GM18873 (cell line): ENCODE measurements at regions not wholly inside any gene's neighbourhood (a gene's known extent, or its start where the extent isn't known, plus 50 kb on each side); places are given as distances from the start of the nearest gene placed in this dataset.

Experiments
- ATAC-seq: cut with Tn5 transposase; IDR thresholded peaks from one replicate; pipeline ENCODE4 v1.9.1; 2021; ENCODE audit warnings: mild to moderate bottlenecking, moderate library complexity, moderate number of reproducible peaks; ENCODE audit not compliant: unreplicated experiment, low FRiP score

- ATAC-seq: no peak
Measured at GRCh38 chr20:24829649-24830370, 119.3 kb upstream of the CST7 start.

DNA sequence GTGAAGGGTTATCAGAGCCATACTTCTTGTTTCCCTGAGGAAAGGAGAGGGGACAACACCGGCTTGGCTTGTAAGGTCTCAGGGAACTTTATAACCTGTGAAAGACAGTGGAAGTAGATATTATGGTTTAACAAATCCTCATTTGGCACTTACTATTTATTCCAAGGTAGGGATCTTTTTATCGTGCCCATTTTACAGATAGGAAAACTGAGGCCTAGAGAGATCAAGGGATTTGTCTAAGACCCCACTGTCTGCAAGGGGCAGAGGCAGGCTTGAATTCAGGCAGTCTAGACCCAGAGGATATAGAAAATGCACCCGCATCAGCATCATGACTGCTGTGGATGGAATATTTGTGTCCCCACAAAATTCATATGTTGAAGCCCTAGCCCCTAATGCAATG, 118.4 kb upstream of the CST7 start:
- no peak for ATAC-seq

DNA sequence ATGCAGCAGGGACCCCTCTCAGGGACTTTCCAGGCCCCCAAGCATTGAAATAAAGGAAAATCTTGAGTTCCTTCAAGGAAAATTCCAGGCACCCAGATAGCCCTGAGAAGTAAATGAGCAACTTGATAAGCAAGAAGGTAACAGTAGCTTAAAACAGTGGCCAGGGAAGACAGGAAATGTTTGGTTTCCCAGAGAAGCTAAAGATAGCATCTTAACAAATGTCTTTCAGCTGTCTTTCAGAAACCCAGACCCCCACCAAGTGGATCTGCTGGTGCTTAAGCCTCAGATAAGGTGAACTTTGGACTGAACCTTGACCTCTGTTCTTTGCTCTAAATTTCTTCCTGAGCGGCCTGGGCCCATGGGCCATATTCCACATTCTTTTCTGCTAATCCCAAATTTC, 117.8 kb upstream of the CST7 start:
- ATAC-seq: no peak

DNA sequence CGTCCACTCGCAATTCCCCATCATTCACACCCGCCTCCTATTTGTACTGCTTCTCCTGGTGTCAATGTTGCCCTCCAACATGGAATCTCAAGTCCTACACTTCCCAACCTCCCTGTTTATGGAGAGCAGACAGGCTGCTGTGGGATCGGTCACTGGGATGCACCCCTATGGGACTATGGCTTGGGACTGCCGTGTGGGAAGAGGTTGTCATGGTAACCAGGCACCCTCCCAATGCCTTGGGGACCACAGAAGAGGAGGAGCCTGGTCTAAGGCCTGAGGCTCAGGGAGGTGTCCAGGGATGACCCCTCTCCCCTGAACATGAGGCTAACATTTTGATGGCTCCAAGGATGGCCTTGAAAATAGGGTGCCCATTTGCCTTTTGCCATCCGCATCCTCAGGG, 116.6 kb upstream of the CST7 start:
- no peak for ATAC-seq

DNA sequence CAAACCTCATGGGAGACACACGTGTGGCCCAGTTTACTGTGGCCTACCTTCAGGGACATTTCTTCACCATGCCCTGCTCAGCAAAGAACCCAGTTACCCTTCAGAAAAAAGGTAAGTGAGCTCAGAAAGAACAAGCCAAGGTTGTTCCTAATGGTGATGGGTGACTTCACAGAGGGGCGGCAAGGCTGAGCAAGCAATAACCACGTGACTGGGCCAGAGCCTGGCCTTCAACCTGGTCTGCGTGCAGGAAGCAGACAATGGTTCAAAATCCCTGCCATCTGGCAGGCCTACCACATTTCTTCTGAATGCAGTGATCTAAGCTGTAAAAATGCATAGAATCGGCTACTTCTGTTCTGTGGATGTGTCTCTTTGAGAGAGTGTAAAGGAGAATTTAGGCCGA, 115.5 kb upstream of the CST7 start:
- ATAC-seq: no peak

DNA sequence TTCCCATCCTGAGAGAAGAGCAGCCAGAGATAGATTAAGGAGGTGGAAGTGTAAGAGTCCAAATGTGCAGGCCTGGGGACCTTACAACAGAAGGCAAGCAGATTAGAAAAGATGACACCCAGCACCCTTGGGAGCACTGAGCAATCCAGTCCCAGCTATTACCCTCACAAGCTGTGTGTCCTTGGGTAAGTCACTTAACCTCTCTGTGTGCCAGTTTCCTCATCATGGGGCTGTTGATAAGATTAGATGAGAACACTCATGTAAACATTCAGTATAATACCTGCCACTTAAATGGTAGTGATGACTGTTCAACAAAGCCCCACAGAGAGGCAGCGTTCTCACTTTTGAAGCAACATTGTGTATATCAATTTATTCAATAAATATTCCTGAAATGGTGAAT, 114.8 kb upstream of the CST7 start:
- ATAC-seq: no peak

DNA sequence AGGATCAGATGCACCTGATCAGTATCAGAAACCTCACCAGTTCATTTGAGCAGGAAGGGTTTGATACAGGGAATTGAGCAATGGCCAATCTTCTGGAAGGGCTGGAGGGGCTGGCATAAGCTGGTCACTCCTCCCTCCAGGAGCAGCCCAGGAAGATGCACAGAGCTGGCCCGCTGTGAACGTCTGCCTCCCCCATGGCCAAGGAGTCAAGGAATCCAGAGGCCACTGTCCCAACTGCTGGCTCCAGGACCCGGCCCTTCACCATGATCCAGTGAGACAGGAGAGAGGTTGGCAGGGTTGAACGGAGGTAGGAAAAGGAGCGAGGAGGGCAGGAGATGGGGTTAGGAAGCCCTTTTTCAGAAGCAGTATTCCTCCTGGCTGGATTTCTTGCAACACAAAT, 113.9 kb upstream of the CST7 start:
- ATAC-seq: no peak

DNA sequence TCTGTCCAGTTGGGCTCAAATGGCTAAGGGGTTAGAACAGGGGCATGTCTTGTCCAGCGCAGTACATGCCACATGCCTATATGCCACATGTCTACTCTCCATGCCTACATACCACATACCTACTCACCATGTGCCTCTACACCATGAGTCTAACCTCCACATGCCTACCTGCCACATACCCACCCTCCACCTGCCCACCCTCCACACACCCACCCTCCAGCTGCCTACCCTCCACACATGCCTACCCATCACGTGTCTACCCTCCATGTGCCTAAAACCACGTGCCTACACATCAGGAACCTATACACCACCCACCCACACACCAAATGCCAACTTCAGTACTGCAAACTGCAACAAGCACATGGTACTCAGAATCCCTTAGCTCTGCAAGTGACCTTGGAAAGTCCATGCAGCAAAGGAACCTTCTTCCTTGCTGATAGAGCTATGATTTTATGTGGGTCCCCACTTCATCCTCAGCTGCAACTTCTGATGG, 113.0 kb upstream of the CST7 start:
- no peak for ATAC-seq

GRCh38 chr20:24836661-24837299, 112.3 kb upstream of the CST7 start:
- ATAC-seq: no peak

DNA sequence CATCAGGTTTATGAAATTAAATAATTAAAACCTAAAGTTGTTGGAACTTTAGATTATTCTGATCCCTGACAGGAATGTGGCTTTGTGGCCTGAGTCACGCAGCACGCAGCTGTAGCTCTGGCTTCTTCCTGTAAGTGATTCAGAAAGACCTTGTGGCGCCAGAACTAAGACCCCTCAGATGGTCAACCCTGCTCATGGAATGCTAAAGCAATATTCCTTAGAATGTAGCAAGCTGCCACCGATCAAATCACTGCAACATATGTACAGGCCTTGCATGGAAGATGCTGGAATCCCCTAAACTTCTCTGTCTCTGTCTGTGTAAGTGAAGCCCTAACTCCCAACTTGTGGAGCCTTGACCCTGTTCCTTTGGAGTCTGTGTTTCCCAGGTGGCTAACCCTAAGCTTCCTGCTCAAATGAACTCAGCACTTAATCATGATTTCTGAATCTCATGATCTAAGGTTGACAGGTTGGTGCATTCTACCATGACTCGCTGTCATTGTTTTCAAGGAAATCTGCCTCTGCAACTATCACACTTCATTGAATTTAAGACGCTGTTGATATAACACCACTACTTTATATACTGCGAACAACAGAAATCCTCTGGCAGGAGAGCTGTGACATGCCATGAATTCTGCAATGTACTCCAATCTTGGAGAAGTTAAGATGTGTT, 111.2 kb upstream of the CST7 start:
- no peak for ATAC-seq

GRCh38 chr20:24838546-24839535, 110.2 kb upstream of the CST7 start:
- no peak for ATAC-seq

DNA sequence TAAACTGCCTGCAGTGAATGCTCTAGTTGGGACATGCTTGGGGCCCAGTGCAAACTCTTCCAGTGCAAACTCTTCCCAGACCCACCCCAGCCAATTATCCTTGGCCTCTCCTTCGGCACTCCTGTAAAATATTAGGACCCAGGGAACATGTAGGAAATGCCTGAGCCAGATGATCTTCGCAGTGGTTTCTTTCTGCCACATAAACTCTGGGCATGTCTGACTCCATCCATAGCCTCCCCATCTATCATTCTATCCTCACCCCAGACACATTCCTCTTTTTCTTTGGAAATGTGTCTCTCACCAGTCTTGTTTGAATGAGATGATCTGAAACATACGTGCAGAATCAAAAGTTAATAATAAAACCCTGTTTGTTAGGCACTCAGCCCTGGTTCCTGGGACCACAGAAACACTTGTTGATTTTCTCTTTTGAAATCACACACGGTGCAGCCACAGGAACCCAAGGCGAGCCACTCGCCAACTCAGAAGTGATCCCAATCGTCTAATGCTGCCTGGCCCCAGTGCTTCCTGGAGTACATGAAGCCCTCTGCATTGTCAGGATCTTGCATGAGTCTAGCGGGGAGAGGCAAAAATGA, 108.9 kb upstream of the CST7 start:
- no peak for ATAC-seq

- no peak for ATAC-seq
Measured at GRCh38 chr20:24842274-24842917, 106.7 kb upstream of the CST7 start.

DNA sequence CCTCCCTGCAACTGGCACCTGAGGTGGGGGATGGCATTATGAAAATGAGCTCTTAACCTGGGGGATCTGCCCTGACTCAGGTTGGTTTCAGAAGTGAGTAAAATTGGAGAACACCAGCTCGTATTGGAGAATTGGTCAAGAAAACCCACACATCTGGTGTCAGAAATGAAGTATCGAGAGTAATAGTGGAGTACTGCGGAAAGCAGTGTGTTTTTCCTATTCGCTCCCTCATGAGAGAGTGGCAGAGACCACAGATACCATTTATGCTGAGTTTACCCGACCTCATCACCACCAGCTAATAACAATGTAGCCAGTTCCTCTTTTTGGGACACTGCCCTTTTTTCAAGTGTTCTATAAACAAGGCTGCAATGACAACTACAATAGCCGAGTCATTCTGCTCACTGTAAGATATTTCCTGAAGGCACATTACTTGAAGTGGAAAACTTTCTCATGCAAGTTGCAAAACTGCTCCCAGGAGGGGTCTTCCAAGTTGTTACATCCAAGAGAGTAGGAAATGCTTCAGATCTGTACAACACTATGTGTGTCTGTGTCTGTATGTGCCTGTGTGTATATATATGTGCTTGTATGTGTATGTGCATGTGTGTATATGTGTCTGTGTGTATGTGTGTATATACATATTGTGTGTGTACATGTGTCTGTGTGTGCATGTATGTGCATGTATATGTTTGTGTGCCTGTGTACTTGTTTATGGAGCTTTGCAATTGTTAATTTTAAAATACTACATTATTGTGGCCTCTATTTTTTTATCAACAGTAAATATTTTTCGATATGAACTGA, 106.0 kb upstream of the CST7 start:
- ATAC-seq: peak; percentile 93

GRCh38 chr20:24850176-24850575, 98.9 kb upstream of the CST7 start:
- no peak for ATAC-seq

DNA sequence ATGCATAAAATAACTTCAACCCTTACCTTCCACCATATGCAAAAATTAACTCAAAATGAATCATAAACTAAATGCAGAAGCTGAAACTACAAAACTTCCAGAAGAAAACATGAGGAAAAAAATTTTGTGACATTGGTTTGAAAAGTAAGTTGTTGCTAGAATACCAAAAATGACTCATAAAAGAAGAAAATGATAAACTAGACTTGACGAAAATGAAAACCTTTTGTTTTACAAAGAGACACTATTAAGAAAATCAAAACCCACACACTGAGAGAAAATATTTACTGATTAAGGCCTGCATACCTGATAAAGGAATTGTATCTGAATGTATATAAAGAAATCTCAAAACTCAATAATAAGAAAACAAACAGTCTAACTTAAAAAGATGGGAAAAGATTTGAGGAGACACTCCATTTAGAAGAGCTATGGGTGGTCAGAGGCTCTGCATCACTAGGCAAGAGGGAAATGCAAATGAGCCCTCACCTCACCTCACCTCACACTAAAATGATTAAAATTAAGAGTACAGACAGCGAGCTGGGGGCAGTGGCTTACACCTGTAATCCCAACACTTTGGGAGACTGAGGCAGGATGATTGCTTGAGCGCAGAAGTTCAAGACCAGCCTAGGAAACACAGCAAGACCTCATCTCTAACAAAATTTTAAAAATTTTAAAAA, 97.6 kb upstream of the CST7 start:
- no peak for ATAC-seq

DNA sequence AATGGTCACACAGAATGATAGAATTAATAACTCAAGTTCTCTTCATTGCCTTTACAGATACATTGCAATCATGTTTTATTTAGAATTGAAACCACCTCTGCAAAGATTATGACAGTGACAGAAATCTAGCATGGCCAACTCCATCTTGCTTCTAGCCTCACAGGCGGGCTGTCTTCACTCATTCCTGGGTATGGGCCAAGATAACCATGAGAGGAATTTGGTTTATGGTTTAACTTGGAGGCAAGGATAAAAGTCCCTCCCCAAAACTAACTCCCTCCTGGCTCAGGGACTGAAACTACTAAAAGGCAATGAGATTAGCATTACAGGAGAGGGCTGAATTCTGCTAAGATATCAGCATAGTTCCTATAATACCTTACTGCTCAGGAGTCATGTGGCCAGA, 95.2 kb upstream of the CST7 start:
- ATAC-seq: no peak

- ATAC-seq: no peak
Measured at GRCh38 chr20:24855848-24856247, 93.2 kb upstream of the CST7 start.
